ENCODE measurements at regions not wholly inside any gene's neighbourhood (a gene's known extent, or its start where the extent isn't known, plus 50 kb on each side); places are given as distances from the start of the nearest gene placed in this dataset.

DNA sequence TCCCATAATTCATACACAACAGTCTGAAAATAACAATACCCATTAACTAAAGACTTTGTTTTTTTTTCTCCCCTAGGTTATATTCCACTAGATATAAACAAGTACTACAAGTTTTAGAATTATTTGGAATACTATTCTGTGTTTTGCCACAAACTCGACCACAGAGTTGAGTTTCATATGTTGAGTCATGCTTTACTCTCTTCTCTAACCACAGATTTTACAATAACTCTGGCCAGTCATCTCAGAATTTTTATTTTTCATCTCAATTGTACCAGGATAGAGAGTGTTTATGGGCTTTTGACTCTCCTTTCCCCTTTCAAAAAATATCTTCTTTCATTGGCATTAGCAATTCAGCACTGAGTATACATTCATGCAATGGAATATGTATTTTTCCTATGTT, 348.7 kb upstream of the GALNT5 start:
- Histone ChIP-seq H3K9me3 (ENCODE audit: low read depth, low read length) (no peaks in the 10 kb centered on the region), H3K4me3 (no peak overlapping the region), H3K36me3 (ENCODE audit: insufficient read depth, low read length) (no peaks in the 10 kb centered on the region), H3K27ac (no peak overlapping the region), H3K9ac (ENCODE audit: insufficient read length) (no peak overlapping the region)
- TF ChIP-seq FOXP2 (optimal IDR thresholded peaks at IDR 0.05; ENCODE audit: control extremely low read depth, extremely low read length, insufficient read depth) (no peak), POLR2AphosphoS5 (IDR thresholded peaks at IDR 0.05; ENCODE audit: borderline replicate concordance, low read depth, low read length) (no peak), EZH2 (IDR thresholded peaks at IDR 0.05) (no peak)
- DNase-seq (ENCODE audit: low read depth, low spot score), result no peak

GRCh38 chr2:156909983-156910382, 347.5 kb upstream of the GALNT5 start:
- TF ChIP-seq FOXP2 (optimal IDR thresholded peaks at IDR 0.05; ENCODE audit: control extremely low read depth, extremely low read length, insufficient read depth) (no peak), POLR2AphosphoS5 (IDR thresholded peaks at IDR 0.05; ENCODE audit: borderline replicate concordance, low read depth, low read length) (no peak), EZH2 (IDR thresholded peaks at IDR 0.05) (no peak)
- Histone ChIP-seq H3K9ac (ENCODE audit: insufficient read length) (no peak overlapping the region), H3K36me3 (ENCODE audit: insufficient read depth, low read length) (no peaks in the 10 kb centered on the region), H3K27ac (no peak overlapping the region), H3K9me3 (ENCODE audit: low read depth, low read length) (no peaks in the 10 kb centered on the region), H3K4me3 (no peak overlapping the region)
- no peak for DNase-seq (ENCODE audit: low read depth, low spot score)

DNA sequence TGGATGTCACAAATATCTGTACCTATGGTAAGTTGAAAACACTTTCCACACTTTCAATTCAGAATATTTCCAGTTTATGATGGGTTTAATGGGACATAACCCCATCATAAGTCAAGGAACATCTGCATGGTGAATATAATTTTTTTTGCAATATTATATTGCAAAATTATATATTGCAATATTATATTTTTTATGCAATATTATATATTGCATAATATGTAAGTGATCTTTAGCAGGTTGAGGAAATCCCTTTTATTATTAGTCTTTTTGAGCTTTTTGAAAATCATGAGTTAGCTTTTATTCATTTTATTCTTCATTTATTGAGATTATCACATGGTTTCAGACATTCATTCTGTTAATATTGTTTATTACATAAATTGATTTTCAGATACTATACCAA, 342.2 kb upstream of the GALNT5 start:
- Histone ChIP-seq H3K9ac (ENCODE audit: insufficient read length) (no peak overlapping the region), H3K36me3 (ENCODE audit: insufficient read depth, low read length) (no peaks in the 10 kb centered on the region)
- no peak for DNase-seq (ENCODE audit: low read depth, low spot score)

DNA sequence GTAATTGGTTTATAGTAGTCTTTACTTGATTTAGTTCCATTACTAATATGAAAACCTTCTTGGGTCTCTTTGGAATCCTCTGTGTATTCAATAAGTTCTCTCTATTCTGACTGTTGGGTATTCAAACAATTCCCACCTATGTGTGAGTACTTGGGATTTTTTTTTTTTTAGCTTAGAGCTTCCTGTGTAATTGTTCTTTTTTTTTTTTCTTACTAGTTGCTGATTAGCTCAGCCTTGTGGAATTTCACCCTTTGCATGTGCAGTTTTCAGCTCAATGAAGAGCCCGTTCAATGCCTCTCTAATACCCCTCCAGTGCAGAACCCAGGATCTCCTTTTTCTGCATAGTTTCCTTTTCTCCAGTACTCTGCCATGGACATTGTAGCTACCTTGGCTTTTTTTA, 339.1 kb upstream of the GALNT5 start:
- Histone ChIP-seq H3K9me3 (ENCODE audit: low read depth, low read length) (no peaks in the 10 kb centered on the region), H3K36me3 (ENCODE audit: insufficient read depth, low read length) (no peaks in the 10 kb centered on the region), H3K4me3 (no peak overlapping the region), H3K27ac (no peak overlapping the region), H3K9ac (ENCODE audit: insufficient read length) (no peak overlapping the region)
- no peak for DNase-seq (ENCODE audit: low read depth, low spot score)
- TF ChIP-seq FOXP2 (optimal IDR thresholded peaks at IDR 0.05; ENCODE audit: control extremely low read depth, extremely low read length, insufficient read depth), result no peak
- TF ChIP-seq EZH2 (IDR thresholded peaks at IDR 0.05), result no peak
- no peak for TF ChIP-seq POLR2AphosphoS5 (IDR thresholded peaks at IDR 0.05; ENCODE audit: borderline replicate concordance, low read depth, low read length)

More for the DNA sequence above, 342.2 kb upstream of the GALNT5 start:
- TF ChIP-seq POLR2AphosphoS5 (IDR thresholded peaks at IDR 0.05; ENCODE audit: borderline replicate concordance, low read depth, low read length), result no peak
- Histone ChIP-seq H3K4me3 (no peak overlapping the region), H3K9me3 (ENCODE audit: low read depth, low read length) (no peaks in the 10 kb centered on the region), H3K27ac (no peak overlapping the region)

DNA sequence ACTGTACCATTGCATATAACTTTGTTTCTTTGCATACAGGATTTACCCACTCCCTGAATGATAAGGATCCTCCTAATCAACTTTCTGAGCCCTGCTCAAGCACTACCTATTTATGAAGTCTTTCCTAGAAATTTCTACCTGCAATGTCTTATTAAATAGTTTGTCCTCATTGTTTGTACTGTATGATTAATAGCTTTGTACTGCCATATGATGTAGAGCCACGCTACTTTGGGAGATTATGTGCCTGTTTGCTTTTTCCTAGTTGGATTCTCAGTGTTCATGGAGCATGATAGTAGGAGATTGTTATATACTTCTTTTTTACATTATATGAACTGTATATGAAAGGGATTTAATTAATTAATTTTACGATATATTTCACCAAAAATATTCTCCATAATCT, 327.1 kb upstream of the GALNT5 start:
- TF ChIP-seq EZH2 (IDR thresholded peaks at IDR 0.05), result no peak
- no peak for TF ChIP-seq POLR2AphosphoS5 (IDR thresholded peaks at IDR 0.05; ENCODE audit: borderline replicate concordance, low read depth, low read length)
- TF ChIP-seq FOXP2 (optimal IDR thresholded peaks at IDR 0.05; ENCODE audit: control extremely low read depth, extremely low read length, insufficient read depth), result no peak
- no peaks in the 10 kb centered on the region for H3K36me3 ChIP-seq (ENCODE audit: insufficient read depth, low read length)
- no peak overlapping the region for H3K4me3 ChIP-seq
- H3K9me3 ChIP-seq (ENCODE audit: low read depth, low read length), result no peaks in the 10 kb centered on the region
- no peak overlapping the region for H3K27ac ChIP-seq
- H3K9ac ChIP-seq (ENCODE audit: insufficient read length), result no peak overlapping the region
- DNase-seq (ENCODE audit: low read depth, low spot score), result no peak

DNA sequence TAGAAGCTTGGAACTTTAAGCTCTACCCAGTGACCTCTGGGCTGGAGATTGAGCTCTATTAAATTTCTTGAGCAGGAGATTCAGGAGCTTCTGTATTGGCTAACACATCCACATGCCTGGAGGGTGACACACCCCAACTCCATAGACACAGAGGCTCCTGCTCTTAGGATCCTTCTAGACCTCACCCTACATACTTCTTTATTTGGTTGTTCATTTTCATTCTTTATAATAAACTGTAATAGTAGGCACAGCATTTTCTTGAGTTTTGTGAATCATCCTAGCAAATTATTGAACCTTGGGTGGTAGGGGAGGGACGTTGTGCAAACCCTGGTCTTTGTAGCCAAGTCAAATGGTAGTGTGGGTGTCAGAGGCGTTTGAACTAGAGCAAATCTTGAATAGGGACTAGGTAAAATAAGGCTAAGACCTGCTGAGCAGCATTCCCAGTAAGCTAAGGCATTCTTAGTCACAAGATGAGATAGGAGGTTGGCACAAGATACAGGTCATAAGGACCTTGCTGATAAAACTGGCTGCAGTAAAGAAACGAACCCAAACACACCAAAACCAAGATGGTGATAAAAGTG, 323.8 kb upstream of the GALNT5 start:
- H3K4me3 ChIP-seq, result no peak overlapping the region
- H3K9me3 ChIP-seq (ENCODE audit: low read depth, low read length), result no peaks in the 10 kb centered on the region
- TF ChIP-seq FOXP2 (optimal IDR thresholded peaks at IDR 0.05; ENCODE audit: control extremely low read depth, extremely low read length, insufficient read depth) (no peak), POLR2AphosphoS5 (IDR thresholded peaks at IDR 0.05; ENCODE audit: borderline replicate concordance, low read depth, low read length) (no peak), EZH2 (IDR thresholded peaks at IDR 0.05) (no peak)
- H3K27ac ChIP-seq, result no peak overlapping the region
- H3K36me3 ChIP-seq (ENCODE audit: insufficient read depth, low read length), result no peaks in the 10 kb centered on the region
- no peak overlapping the region for H3K9ac ChIP-seq (ENCODE audit: insufficient read length)
- no peak for DNase-seq (ENCODE audit: low read depth, low spot score)

- TF ChIP-seq EZH2 (IDR thresholded peaks at IDR 0.05), result no peak
Observed at GRCh38 chr2:156935616-156936015, 321.9 kb upstream of the GALNT5 start.

GRCh38 chr2:156937430-156937829, 320.1 kb upstream of the GALNT5 start:
- no peak overlapping the region for H3K4me3 ChIP-seq
- no peak for TF ChIP-seq FOXP2 (optimal IDR thresholded peaks at IDR 0.05; ENCODE audit: control extremely low read depth, extremely low read length, insufficient read depth)
- TF ChIP-seq POLR2AphosphoS5 (IDR thresholded peaks at IDR 0.05; ENCODE audit: borderline replicate concordance, low read depth, low read length), result no peak
- TF ChIP-seq EZH2 (IDR thresholded peaks at IDR 0.05), result no peak
- no peaks in the 10 kb centered on the region for H3K9me3 ChIP-seq (ENCODE audit: low read depth, low read length)
- DNase-seq (ENCODE audit: low read depth, low spot score), result no peak
- no peaks in the 10 kb centered on the region for H3K36me3 ChIP-seq (ENCODE audit: insufficient read depth, low read length)
- H3K27ac ChIP-seq, result no peak overlapping the region
- H3K9ac ChIP-seq (ENCODE audit: insufficient read length), result no peak overlapping the region

More at GRCh38 chr2:156935616-156936015, 321.9 kb upstream of the GALNT5 start:
- Histone ChIP-seq H3K27ac (no peak overlapping the region), H3K9me3 (ENCODE audit: low read depth, low read length) (no peaks in the 10 kb centered on the region), H3K4me3 (no peak overlapping the region), H3K9ac (ENCODE audit: insufficient read length) (no peak overlapping the region), H3K36me3 (ENCODE audit: insufficient read depth, low read length) (no peaks in the 10 kb centered on the region)
- no peak for DNase-seq (ENCODE audit: low read depth, low spot score)

GRCh38 chr2:156944871-156945270, 312.6 kb upstream of the GALNT5 start:
- DNase-seq (ENCODE audit: low read depth, low spot score), result no peak
- TF ChIP-seq FOXP2 (optimal IDR thresholded peaks at IDR 0.05; ENCODE audit: control extremely low read depth, extremely low read length, insufficient read depth), result no peak
- TF ChIP-seq EZH2 (IDR thresholded peaks at IDR 0.05), result no peak
- no peak for TF ChIP-seq POLR2AphosphoS5 (IDR thresholded peaks at IDR 0.05; ENCODE audit: borderline replicate concordance, low read depth, low read length)

More at GRCh38 chr2:156944871-156945270, 312.6 kb upstream of the GALNT5 start:
- Histone ChIP-seq H3K36me3 (ENCODE audit: insufficient read depth, low read length) (no peaks in the 10 kb centered on the region), H3K9ac (ENCODE audit: insufficient read length) (no peak overlapping the region), H3K27ac (no peak overlapping the region), H3K4me3 (no peak overlapping the region), H3K9me3 (ENCODE audit: low read depth, low read length) (no peaks in the 10 kb centered on the region)

Measured in SK-N-MC (cell line).